ENCODE measurements at regions not wholly inside any gene's neighbourhood (a gene's known extent, or its start where the extent isn't known, plus 50 kb on each side); places are given as distances from the start of the nearest gene placed in this dataset.
"Not testable (repeated sequence)": the region's sequence is repeated elsewhere in the genome, so short reads cannot be mapped to it uniquely, and the experiment has no call there.

GRCh38 chr3:38964646-38965045 lies 87.1 kb downstream of the SCN11A start:
- DNase-seq, result no peak

GRCh38 chr3:38964204-38964603 lies 87.5 kb downstream of the SCN11A start:
- DNase-seq, result no peak

GRCh38 chr3:38960953-38961622 lies 90.7 kb downstream of the SCN11A start:
- peak; percentile 12 for DNase-seq

GRCh38 chr3:38960042-38960622 lies 91.6 kb downstream of the SCN11A start:
- no peak for DNase-seq

GRCh38 chr3:38958026-38958720 lies 93.6 kb downstream of the SCN11A start:
- DNase-seq, result no peak

- no peak for DNase-seq
Measured at GRCh38 chr3:38957296-38957695, 94.4 kb downstream of the SCN11A start.

- DNase-seq, result no peak
Measured at GRCh38 chr3:38952721-38953120, 99.0 kb downstream of the SCN11A start.

GRCh38 chr3:38951167-38951566 lies 100.6 kb downstream of the SCN11A start:
- not testable (repeated sequence) for DNase-seq

GRCh38 chr3:38950581-38950980 lies 101.2 kb downstream of the SCN11A start:
- no peak for DNase-seq

- DNase-seq, result no peak
Measured at GRCh38 chr3:38949994-38950393, 101.8 kb downstream of the SCN11A start.

GRCh38 chr3:38940394-38940793 lies 111.3 kb downstream of the SCN11A start:
- no peak for DNase-seq

- DNase-seq, result no peak
Measured at GRCh38 chr3:38925351-38925750, 109.3 kb upstream of the SCN10A start.

- DNase-seq, result peak; percentile 6
Measured at GRCh38 chr3:38916706-38917105, 100.7 kb upstream of the SCN10A start.

GRCh38 chr3:38907426-38907825 lies 91.4 kb upstream of the SCN10A start:
- DNase-seq, result no peak

GRCh38 chr3:38890426-38890825 lies 74.4 kb upstream of the SCN10A start:
- no peak for DNase-seq

GRCh38 chr3:38878646-38879045 lies 62.6 kb upstream of the SCN10A start:
- no peak for DNase-seq

Data from kidney glomerular epithelial cell (primary cell).